Glutamatergic neuron (in vitro differentiated cells): ENCODE measurements at regions not wholly inside any gene's neighbourhood (a gene's known extent, or its start where the extent isn't known, plus 50 kb on each side); places are given as distances from the start of the nearest gene placed in this dataset.

Source experiments
- DNase-seq: peaks from one replicate; pipeline ENCODE4 v3.0.0; 2022
- H3K27ac Mint-ChIP-seq: one replicate; pipeline ENCODE4 v1.8.0; 2020; ENCODE audit warnings: mild to moderate bottlenecking, mixed read lengths, inconsistent platforms; ENCODE audit not compliant: unreplicated experiment
- H3K27me3 Mint-ChIP-seq: one replicate; pipeline ENCODE4 v1.8.0; 2020; ENCODE audit warnings: mild to moderate bottlenecking, moderate library complexity, mixed read lengths, inconsistent platforms; ENCODE audit not compliant: unreplicated experiment
- H3K36me3 Mint-ChIP-seq: one replicate; pipeline ENCODE4 v1.8.0; 2020; ENCODE audit warnings: mild to moderate bottlenecking, mixed read lengths, inconsistent platforms; ENCODE audit not compliant: unreplicated experiment
- H3K4me1 Mint-ChIP-seq: one replicate; pipeline ENCODE4 v1.8.0; 2020; ENCODE audit warnings: mild to moderate bottlenecking, low read depth, mixed read lengths, inconsistent platforms; ENCODE audit not compliant: unreplicated experiment
- H3K4me3 Mint-ChIP-seq: one replicate; pipeline ENCODE4 v1.8.0; 2020; ENCODE audit warnings: mild to moderate bottlenecking, mixed read lengths, inconsistent platforms; ENCODE audit not compliant: unreplicated experiment
- H3K9me3 Mint-ChIP-seq: one replicate; pipeline ENCODE4 v1.8.0; 2020; ENCODE audit warnings: mild to moderate bottlenecking, moderate library complexity, mixed read lengths, inconsistent platforms; ENCODE audit not compliant: unreplicated experiment
- CTCF ChIP-seq: fragments of 200-600 bp; sonication (generic); IDR thresholded peaks from one replicate; pipeline ENCODE4 v1.5.0; 2021; ENCODE audit not compliant: partially characterized antibody, unreplicated experiment

GRCh38 chr1:172903581-172904220 is 147.0 kb downstream of the TNFSF18 start:
- Mint-ChIP-seq H3K9me3 (no peaks in the 10 kb centered on the region), H3K27me3 (no peaks in the 10 kb centered on the region), H3K4me3 (no peak overlapping the region), H3K4me1 (no peaks in the 10 kb centered on the region), H3K36me3 (no peaks in the 10 kb centered on the region), H3K27ac (no peak overlapping the region)
- no peak for TF ChIP-seq CTCF
- no peak for DNase-seq

- no peaks in the 10 kb centered on the region for H3K9me3 Mint-ChIP-seq
- H3K4me1 Mint-ChIP-seq = no peaks in the 10 kb centered on the region
Measured at GRCh38 chr1:172905452-172905851, 145.3 kb downstream of the TNFSF18 start.

GRCh38 chr1:172906778-172907592 is 143.8 kb downstream of the TNFSF18 start:
- H3K4me1 Mint-ChIP-seq = no peaks in the 10 kb centered on the region
- no peak overlapping the region for H3K4me3 Mint-ChIP-seq
- TF ChIP-seq CTCF = no peak
- no peaks in the 10 kb centered on the region for H3K9me3 Mint-ChIP-seq
- DNase-seq = no peak
- H3K27me3 Mint-ChIP-seq = no peaks in the 10 kb centered on the region
- H3K27ac Mint-ChIP-seq = no peak overlapping the region
- no peaks in the 10 kb centered on the region for H3K36me3 Mint-ChIP-seq

More at GRCh38 chr1:172905452-172905851, 145.3 kb downstream of the TNFSF18 start:
- no peak for TF ChIP-seq CTCF
- H3K27ac Mint-ChIP-seq = no peak overlapping the region
- no peak overlapping the region for H3K4me3 Mint-ChIP-seq
- H3K36me3 Mint-ChIP-seq = no peaks in the 10 kb centered on the region
- H3K27me3 Mint-ChIP-seq = no peaks in the 10 kb centered on the region
- no peak for DNase-seq

- DNase-seq = no peak
- no peaks in the 10 kb centered on the region for H3K4me1 Mint-ChIP-seq
- TF ChIP-seq CTCF = no peak
Measured at GRCh38 chr1:172907834-172908326, 142.9 kb downstream of the TNFSF18 start.

More at GRCh38 chr1:172907834-172908326, 142.9 kb downstream of the TNFSF18 start:
- Mint-ChIP-seq H3K27me3 (no peaks in the 10 kb centered on the region), H3K4me3 (no peak overlapping the region), H3K27ac (no peak overlapping the region), H3K36me3 (peaks cover 1% of the 10 kb centered on the region), H3K9me3 (no peaks in the 10 kb centered on the region)
